CD8-positive, alpha-beta memory T cell (primary cell): ENCODE measurements at regions not wholly inside any gene's neighbourhood (a gene's known extent, or its start where the extent isn't known, plus 50 kb on each side); places are given as distances from the start of the nearest gene placed in this dataset.

Source experiments
- CTCF ChIA-PET: fragments of 350-600 bp; sonication (Branson Sonifier 250); formaldehyde crosslinking; loops from one replicate; lab custom pipeline; 2021; ENCODE audit warnings: antibody characterized with exemption; lab: Charles Lee
- POLR2A ChIA-PET: fragments of 350-600 bp; sonication (Branson Sonifier 250); formaldehyde crosslinking; loops from one replicate; lab custom pipeline; 2021; ENCODE audit warnings: antibody characterized with exemption; lab: Charles Lee
- DNase-seq, 5 donors: peaks; one replicate each; pipeline versions ENCODE4 v3.0.0 to v3.0.0-alpha.2; 2020 to 2022; ENCODE audit warnings: mixed read lengths in 1 of 5
- H3K27ac ChIP-seq: one replicate; pipeline ENCODE4 v1.7.0; 2013; ENCODE audit warnings: low read depth, mild to moderate bottlenecking, low read length, moderate library complexity
- H3K27me3 ChIP-seq: 2 replicates; pipeline ENCODE4 v1.7.0; 2013; ENCODE audit warnings: low read length, mild to moderate bottlenecking; ENCODE audit not compliant: insufficient read depth, poor library complexity, severe bottlenecking
- H3K36me3 ChIP-seq: 2 replicates; pipeline ENCODE4 v1.7.0; 2013; ENCODE audit warnings: mild to moderate bottlenecking, low read length, moderate library complexity; ENCODE audit not compliant: insufficient read depth
- H3K4me1 ChIP-seq: 2 replicates; pipeline ENCODE4 v1.7.0; 2013; ENCODE audit warnings: mild to moderate bottlenecking, low read length, moderate library complexity; ENCODE audit not compliant: insufficient read depth
- H3K4me3 ChIP-seq: 2 replicates; pipeline ENCODE4 v1.7.0; 2013; ENCODE audit warnings: mild to moderate bottlenecking, low read length
- H3K9me3 ChIP-seq: 2 replicates; pipeline ENCODE4 v1.7.0; 2013; ENCODE audit warnings: mild to moderate bottlenecking, low read length
- H3K27ac Mint-ChIP-seq, 8 donors: one replicate each; pipeline ENCODE4 v1.8.0; 2020 to 2021; ENCODE audit warnings: mixed read lengths in 8 of 8, mild to moderate bottlenecking in 6 of 8, inconsistent platforms in 3 of 8, moderate library complexity in 3 of 8
- H3K27me3 Mint-ChIP-seq, 2 donors: one replicate each; pipeline ENCODE4 v1.8.0; 2020 to 2021; ENCODE audit warnings: mixed read lengths in 2 of 2, mild to moderate bottlenecking in 1 of 2, moderate library complexity in 1 of 2
- H3K36me3 Mint-ChIP-seq, 3 donors: one replicate each; pipeline ENCODE4 v1.8.0; 2020 to 2021; ENCODE audit warnings: mixed read lengths in 3 of 3, inconsistent platforms in 1 of 3, mild to moderate bottlenecking in 1 of 3
- H3K4me1 Mint-ChIP-seq, 3 donors: one replicate each; pipeline ENCODE4 v1.8.0; 2020 to 2021; ENCODE audit warnings: mixed read lengths in 3 of 3, inconsistent platforms in 1 of 3, mild to moderate bottlenecking in 1 of 3
- H3K4me3 Mint-ChIP-seq, 7 donors: one replicate each; pipeline ENCODE4 v1.8.0; 2020 to 2021; ENCODE audit warnings: mixed read lengths in 7 of 7, mild to moderate bottlenecking in 6 of 7, moderate library complexity in 4 of 7, inconsistent platforms in 2 of 7
- H3K9me3 Mint-ChIP-seq, 5 donors: one replicate each; pipeline ENCODE4 v1.8.0; 2020 to 2022; ENCODE audit warnings: mixed read lengths in 5 of 5, mild to moderate bottlenecking in 3 of 5, moderate library complexity in 2 of 5, inconsistent platforms in 1 of 5

GRCh38 chr6:8499540-8499939, 64.2 kb upstream of the SLC35B3 start:
- H3K27ac Mint-ChIP-seq: no peak overlapping the region
- Histone ChIP-seq H3K9me3 (no peaks in the 10 kb centered on the region), H3K27ac (no peak overlapping the region), H3K27me3 (no peaks in the 10 kb centered on the region), H3K4me1 (no peaks in the 10 kb centered on the region), H3K4me3 (no peak overlapping the region), H3K36me3 (no peaks in the 10 kb centered on the region)
- peaks cover 0 to 15% (median 10%) of the 10 kb centered on the region in 5 donors for H3K9me3 Mint-ChIP-seq
- no peak overlapping the region for H3K4me3 Mint-ChIP-seq
- ChIA-PET CTCF (no interaction called here), POLR2A (no interaction called here)
- H3K27me3 Mint-ChIP-seq: peaks cover 0 to 6% of the 10 kb centered on the region in 2 donors
- no peaks in the 10 kb centered on the region for H3K4me1 Mint-ChIP-seq
- no peaks in the 10 kb centered on the region for H3K36me3 Mint-ChIP-seq
- no peak for DNase-seq

GRCh38 chr6:8494730-8495129, 59.4 kb upstream of the SLC35B3 start:
- no peaks in the 10 kb centered on the region for H3K36me3 Mint-ChIP-seq
- peaks cover 0 to 8% of the 10 kb centered on the region in 2 donors for H3K27me3 Mint-ChIP-seq
- H3K4me3 ChIP-seq: no peak overlapping the region
- peaks cover 0 to 14% (median 7%) of the 10 kb centered on the region in 5 donors for H3K9me3 Mint-ChIP-seq
- no peak overlapping the region for H3K4me3 Mint-ChIP-seq
- H3K9me3 ChIP-seq: no peaks in the 10 kb centered on the region
- H3K36me3 ChIP-seq: no peaks in the 10 kb centered on the region
- no peaks in the 10 kb centered on the region for H3K27me3 ChIP-seq
- CTCF ChIA-PET: no interaction called here
- no peaks in the 10 kb centered on the region for H3K4me1 ChIP-seq
- no peak overlapping the region for H3K27ac Mint-ChIP-seq
- H3K27ac ChIP-seq: no peak overlapping the region
- no peak for DNase-seq
- no peaks in the 10 kb centered on the region for H3K4me1 Mint-ChIP-seq
- POLR2A ChIA-PET: no interaction called here

- no peak overlapping the region for H3K27ac Mint-ChIP-seq
- Histone ChIP-seq H3K4me1 (no peaks in the 10 kb centered on the region), H3K36me3 (no peaks in the 10 kb centered on the region), H3K27me3 (no peaks in the 10 kb centered on the region), H3K9me3 (no peaks in the 10 kb centered on the region), H3K27ac (no peak overlapping the region), H3K4me3 (no peak overlapping the region)
- DNase-seq: no peak
- H3K36me3 Mint-ChIP-seq: no peaks in the 10 kb centered on the region
- POLR2A ChIA-PET: no interaction called here
- CTCF ChIA-PET: no interaction called here
- H3K9me3 Mint-ChIP-seq: peaks cover 0 to 7% (median 3%) of the 10 kb centered on the region in 5 donors
- H3K4me1 Mint-ChIP-seq: no peaks in the 10 kb centered on the region
- peaks cover 0 to 5% of the 10 kb centered on the region in 2 donors for H3K27me3 Mint-ChIP-seq
- H3K4me3 Mint-ChIP-seq: no peak overlapping the region
Observed at GRCh38 chr6:8492536-8493133, 57.3 kb upstream of the SLC35B3 start.
